SK-N-MC (cell line): ENCODE measurements at regions not wholly inside any gene's neighbourhood (a gene's known extent, or its start where the extent isn't known, plus 50 kb on each side); places are given as distances from the start of the nearest gene placed in this dataset.

ENCODE experiments used
- EZH2 ChIP-seq: fragments of 200-600 bp; sonication (generic); IDR thresholded peaks from one replicate; pipeline ENCODE4 v1.6.1; 2017; ENCODE audit warnings: antibody characterized with exemption
- POLR2AphosphoS5 ChIP-seq: IDR thresholded peaks from 2 replicates; pipeline ENCODE4 v1.6.1; 2012; ENCODE audit warnings: mild to moderate bottlenecking, low read depth, low read length, borderline replicate concordance

- TF ChIP-seq EZH2 (no peak), POLR2AphosphoS5 (no peak)
Measured at GRCh38 chr5:109604758-109605157, 85.0 kb upstream of the MAN2A1 start.
